K562 (cell line): ENCODE measurements at regions not wholly inside any gene's neighbourhood (a gene's known extent, or its start where the extent isn't known, plus 50 kb on each side); places are given as distances from the start of the nearest gene placed in this dataset.

Experiments
- ATAC-seq: fragments of 200-7000 bp; cut with Tn5 transposase; 3 replicates; pipeline ENCODE4 v1.9.1; 2020; ENCODE audit warnings: moderate library complexity
- BruUV-seq: library from RNA; stranded (reverse); fragments of 400-500 nt; replicated peaks from 2 replicates; lab custom pipeline; 2021; lab: Mats Ljungman, UMichigan
- CTCF ChIA-PET: fragments of 300-600 bp; formaldehyde crosslinking; extraction: SDS; loops from one replicate; lab custom pipeline; 2021; ENCODE audit warnings: low intra/inter-chr PET ratio; lab: Yijun Ruan, JAX
- POLR2A ChIA-PET: fragments of 300-600, 350-650 bp; sonication (Branson Sonifier 250); formaldehyde crosslinking; extraction: SDS; loops from one replicate; lab custom pipeline; 2021; ENCODE audit warnings: antibody characterized with exemption, inconsistent platforms; lab: Yijun Ruan, JAX
- DNase-seq, 4 experiments: peaks; one replicate each; pipeline versions ENCODE4 v3.0.0 to v3.0.0-alpha.2; 2011 to 2018; ENCODE audit warnings: low spot score in 3 of 4, mixed read lengths in 3 of 4; ENCODE audit errors: extremely low read depth in 1 of 4
- FAIRE-seq: peaks from 2 replicates; lab custom pipeline; 2011; peaks lifted over from hg19 to GRCh38; lab: Jason Lieb, UNC
- H2AFZ ChIP-seq: 2 replicates; pipeline ENCODE4 v1.6.0; 2011; ENCODE audit warnings: low read depth, low read length, control low read depth, inconsistent platforms
- H3K27ac ChIP-seq: fragments of 200-600 bp; 3 replicates; pipeline ENCODE4 v1.8.0; 2011; ENCODE audit warnings: low read depth, mild to moderate bottlenecking, control low read depth, inconsistent platforms, low read length, moderate library complexity, mixed read lengths; ENCODE audit errors: extremely low read depth
- H3K27me3 ChIP-seq, 2 experiments: fragments of 300-600 bp in 1 of 2; 2 replicates in 1 of 2; 3 replicates in 1 of 2; pipeline versions ENCODE4 v1.6.0 to v1.8.0; 2011; ENCODE audit warnings: inconsistent platforms in 2 of 2, low read length in 2 of 2, mild to moderate bottlenecking in 1 of 2, mixed read lengths in 1 of 2, moderate library complexity in 1 of 2; ENCODE audit not compliant: control insufficient read depth in 2 of 2, insufficient read depth in 2 of 2
- H3K36me3 ChIP-seq: fragments of 300-600 bp; 3 replicates; pipeline ENCODE4 v1.8.0; 2011; ENCODE audit warnings: mild to moderate bottlenecking, low read length, inconsistent platforms; ENCODE audit not compliant: control insufficient read depth, insufficient read depth
- H3K4me1 ChIP-seq, 2 experiments: fragments of 200-600 bp in 1 of 2; replicated peaks in 1 of 2; 2 replicates in 1 of 2; 3 replicates in 1 of 2; pipeline versions ENCODE4 v1.5.1 to v1.8.0; 2011; ENCODE audit warnings: inconsistent platforms in 2 of 2, low read length in 2 of 2, mild to moderate bottlenecking in 1 of 2, mixed read lengths in 1 of 2, moderate library complexity in 1 of 2; ENCODE audit not compliant: control insufficient read depth in 2 of 2, insufficient read depth in 2 of 2
- H3K4me2 ChIP-seq: 2 replicates; pipeline ENCODE4 v1.6.1; 2011; ENCODE audit warnings: low read length, control low read depth, inconsistent platforms, mixed read lengths; ENCODE audit not compliant: insufficient read depth
- H3K4me3 ChIP-seq: fragments of 200-600 bp; sonication (generic), shearing (Covaris generic); 2 replicates; pipeline ENCODE4 v1.5.1; 2016; ENCODE audit warnings: control low read depth, inconsistent platforms
- H3K79me2 ChIP-seq: fragments of 200-600 bp; 3 replicates; pipeline ENCODE4 v1.8.0; 2011; ENCODE audit warnings: low read length, inconsistent platforms; ENCODE audit not compliant: control insufficient read depth, insufficient read depth
- H3K9ac ChIP-seq, 2 experiments: 2 replicates each; pipeline versions ENCODE4 v1.6.0 to v1.6.1; 2011; ENCODE audit warnings: low read depth in 2 of 2, low read length in 2 of 2, control low read depth in 1 of 2, inconsistent platforms in 1 of 2, mild to moderate bottlenecking in 1 of 2, mixed read lengths in 1 of 2; ENCODE audit not compliant: insufficient read depth in 1 of 2
- H3K9me1 ChIP-seq: one replicate; pipeline ENCODE4 v1.6.0; 2011; ENCODE audit warnings: inconsistent platforms, mild to moderate bottlenecking, low read length, moderate library complexity; ENCODE audit not compliant: control insufficient read depth, insufficient read depth
- H3K9me3 ChIP-seq: replicated peaks from 2 replicates; pipeline ENCODE4 v1.5.1; 2011; ENCODE audit warnings: low read depth, low read length, inconsistent platforms; ENCODE audit not compliant: control insufficient read depth, insufficient read depth
- H4K20me1 ChIP-seq: replicated peaks from 2 replicates; pipeline ENCODE4 v1.6.1; 2011; ENCODE audit warnings: low read length, inconsistent platforms, mixed read lengths; ENCODE audit not compliant: control insufficient read depth, insufficient read depth
- JUN ChIP-seq, 2 experiments: sonication (generic) in 1 of 2; formaldehyde crosslinking in 1 of 2; IDR thresholded peaks; 2 replicates each; pipeline versions ENCODE4 v1.6.1 to v1.8.0; 2012 to 2022; ENCODE audit warnings: borderline replicate concordance in 2 of 2, mild to moderate bottlenecking in 2 of 2, improper control_type of control experiment in 1 of 2, low read depth in 1 of 2, low read length in 1 of 2, missing genetic modification reagents in 1 of 2
- MAFK ChIP-seq: IDR thresholded peaks from 2 replicates; pipeline ENCODE4 v1.6.1; 2011; ENCODE audit warnings: low read length, improper control_type of control experiment
- MCM5 ChIP-seq: fragments of 450-650 bp; IDR thresholded peaks from 2 replicates; pipeline ENCODE4 v1.6.1; 2016; ENCODE audit warnings: low read depth
- PTBP1 ChIP-seq: fragments of 200-400 bp; formaldehyde crosslinking; IDR thresholded peaks from 2 replicates; pipeline ENCODE4 v1.6.1; 2017; ENCODE audit warnings: low read depth, low read length
- TARDBP ChIP-seq: fragments of 450-650 bp; IDR thresholded peaks from 2 replicates; pipeline ENCODE4 v1.6.1; 2016
- ZNF134 ChIP-seq: fragments of 250-450 bp; sonication (Bioruptor Pico); conservative IDR thresholded peaks from 2 replicates; pipeline ENCODE4 v1.4.0; 2020
- ZNF23 ChIP-seq: fragments of 250-450 bp; sonication (Bioruptor Pico); IDR thresholded peaks from 2 replicates; pipeline ENCODE4 v1.4.0; 2020; ENCODE audit warnings: mild to moderate bottlenecking
- WGBS: fragments of 100-300 bp; shearing (Covaris generic); methylation state at CpG from one replicate; pipeline ENCODE4 v1.1.6; 2016; ENCODE audit warnings: low coverage, mixed read lengths; ENCODE audit not compliant: insufficient coverage; ENCODE audit errors: missing lambda C conversion rate; 5-methylcytosine and 5-hydroxymethylcytosine counted together
- in situ Hi-C: fragments of 300-500 bp; cut with MboI; formaldehyde crosslinking; loops from 4 replicates; pipeline ENCODE4 v1.15.0; 2018; ENCODE audit warnings: inconsistent platforms, mixed read lengths
- intact Hi-C: fragments of 100-400 bp; cut with micrococcal nuclease; formaldehyde crosslinking; loops from 2 replicates; pipeline ENCODE4 v1.14.2; 2022
- TF ChIP-seq, protein P1 (sequence below): sonication (generic); formaldehyde crosslinking; IDR thresholded peaks from 2 replicates; pipeline ENCODE4 v1.8.0; 2022; ENCODE audit warnings: mild to moderate bottlenecking, missing genetic modification reagents
- TF ChIP-seq, protein P2 (sequence below): fragments of 450-650 bp; formaldehyde crosslinking; IDR thresholded peaks from 2 replicates; pipeline ENCODE4 v1.4.0; 2020; ENCODE audit warnings: mild to moderate bottlenecking, moderate library complexity
- TF ChIP-seq, protein P3 (sequence below), 2 experiments: fragments of 450-650 bp in 1 of 2; sonication (generic) in 1 of 2; formaldehyde crosslinking; conservative IDR thresholded peaks; 2 replicates each; pipeline versions ENCODE4 v1.4.0 to v1.8.1; 2020 to 2022; ENCODE audit warnings: mild to moderate bottlenecking in 1 of 2, missing genetic modification reagents in 1 of 2
- TF ChIP-seq, protein P4 (sequence below), 3 experiments: fragments of 200-800 bp in 1 of 3; fragments of 250-450 bp in 1 of 3; fragments of 450-650 bp in 1 of 3; sonication (Bioruptor Pico) in 1 of 3; sonication (Bioruptor generic) in 1 of 3; formaldehyde crosslinking in 1 of 3; IDR thresholded peaks; 2 replicates each; pipeline versions ENCODE4 v1.6.1 to v1.8.0; 2016 to 2022; ENCODE audit warnings: mild to moderate bottlenecking in 2 of 3, missing genetic modification characterization in 2 of 3, missing compliant biosample characterization in 1 of 3, moderate library complexity in 1 of 3

DNA sequence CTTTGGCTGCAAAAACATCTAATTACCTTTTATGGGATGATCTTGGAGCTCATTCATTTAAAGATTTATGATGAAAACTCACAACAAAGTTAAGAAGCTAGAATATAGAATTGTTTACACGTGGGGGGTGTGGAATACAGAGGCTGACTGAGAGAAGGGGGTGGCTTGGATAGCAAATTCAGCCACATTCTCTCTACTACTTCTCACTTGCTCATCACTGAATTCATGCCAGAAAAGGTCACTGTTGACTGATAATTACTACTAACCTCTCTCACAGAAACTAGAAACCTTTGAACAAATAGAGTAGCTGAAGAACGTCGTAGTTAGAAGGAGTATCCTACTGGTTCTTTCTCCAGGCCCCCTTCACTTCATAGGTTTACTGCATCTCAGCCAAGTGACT, 808.2 kb downstream of the BRINP1 start (continued):
- TF ChIP-seq, protein P1, sequence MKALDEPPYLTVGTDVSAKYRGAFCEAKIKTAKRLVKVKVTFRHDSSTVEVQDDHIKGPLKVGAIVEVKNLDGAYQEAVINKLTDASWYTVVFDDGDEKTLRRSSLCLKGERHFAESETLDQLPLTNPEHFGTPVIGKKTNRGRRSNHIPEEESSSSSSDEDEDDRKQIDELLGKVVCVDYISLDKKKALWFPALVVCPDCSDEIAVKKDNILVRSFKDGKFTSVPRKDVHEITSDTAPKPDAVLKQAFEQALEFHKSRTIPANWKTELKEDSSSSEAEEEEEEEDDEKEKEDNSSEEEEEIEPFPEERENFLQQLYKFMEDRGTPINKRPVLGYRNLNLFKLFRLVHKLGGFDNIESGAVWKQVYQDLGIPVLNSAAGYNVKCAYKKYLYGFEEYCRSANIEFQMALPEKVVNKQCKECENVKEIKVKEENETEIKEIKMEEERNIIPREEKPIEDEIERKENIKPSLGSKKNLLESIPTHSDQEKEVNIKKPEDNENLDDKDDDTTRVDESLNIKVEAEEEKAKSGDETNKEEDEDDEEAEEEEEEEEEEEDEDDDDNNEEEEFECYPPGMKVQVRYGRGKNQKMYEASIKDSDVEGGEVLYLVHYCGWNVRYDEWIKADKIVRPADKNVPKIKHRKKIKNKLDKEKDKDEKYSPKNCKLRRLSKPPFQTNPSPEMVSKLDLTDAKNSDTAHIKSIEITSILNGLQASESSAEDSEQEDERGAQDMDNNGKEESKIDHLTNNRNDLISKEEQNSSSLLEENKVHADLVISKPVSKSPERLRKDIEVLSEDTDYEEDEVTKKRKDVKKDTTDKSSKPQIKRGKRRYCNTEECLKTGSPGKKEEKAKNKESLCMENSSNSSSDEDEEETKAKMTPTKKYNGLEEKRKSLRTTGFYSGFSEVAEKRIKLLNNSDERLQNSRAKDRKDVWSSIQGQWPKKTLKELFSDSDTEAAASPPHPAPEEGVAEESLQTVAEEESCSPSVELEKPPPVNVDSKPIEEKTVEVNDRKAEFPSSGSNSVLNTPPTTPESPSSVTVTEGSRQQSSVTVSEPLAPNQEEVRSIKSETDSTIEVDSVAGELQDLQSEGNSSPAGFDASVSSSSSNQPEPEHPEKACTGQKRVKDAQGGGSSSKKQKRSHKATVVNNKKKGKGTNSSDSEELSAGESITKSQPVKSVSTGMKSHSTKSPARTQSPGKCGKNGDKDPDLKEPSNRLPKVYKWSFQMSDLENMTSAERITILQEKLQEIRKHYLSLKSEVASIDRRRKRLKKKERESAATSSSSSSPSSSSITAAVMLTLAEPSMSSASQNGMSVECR, result no peak
- TF ChIP-seq, protein P2, sequence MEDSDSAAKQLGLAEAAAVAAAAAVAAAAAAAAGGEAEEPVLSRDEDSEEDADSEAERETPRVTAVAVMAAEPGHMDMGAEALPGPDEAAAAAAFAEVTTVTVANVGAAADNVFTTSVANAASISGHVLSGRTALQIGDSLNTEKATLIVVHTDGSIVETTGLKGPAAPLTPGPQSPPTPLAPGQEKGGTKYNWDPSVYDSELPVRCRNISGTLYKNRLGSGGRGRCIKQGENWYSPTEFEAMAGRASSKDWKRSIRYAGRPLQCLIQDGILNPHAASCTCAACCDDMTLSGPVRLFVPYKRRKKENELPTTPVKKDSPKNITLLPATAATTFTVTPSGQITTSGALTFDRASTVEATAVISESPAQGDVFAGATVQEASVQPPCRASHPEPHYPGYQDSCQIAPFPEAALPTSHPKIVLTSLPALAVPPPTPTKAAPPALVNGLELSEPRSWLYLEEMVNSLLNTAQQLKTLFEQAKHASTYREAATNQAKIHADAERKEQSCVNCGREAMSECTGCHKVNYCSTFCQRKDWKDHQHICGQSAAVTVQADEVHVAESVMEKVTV (CRISPR knock-in tag), result no peak
- TF ChIP-seq TARDBP, result no peak
- TF ChIP-seq MCM5, result no peak

DNA sequence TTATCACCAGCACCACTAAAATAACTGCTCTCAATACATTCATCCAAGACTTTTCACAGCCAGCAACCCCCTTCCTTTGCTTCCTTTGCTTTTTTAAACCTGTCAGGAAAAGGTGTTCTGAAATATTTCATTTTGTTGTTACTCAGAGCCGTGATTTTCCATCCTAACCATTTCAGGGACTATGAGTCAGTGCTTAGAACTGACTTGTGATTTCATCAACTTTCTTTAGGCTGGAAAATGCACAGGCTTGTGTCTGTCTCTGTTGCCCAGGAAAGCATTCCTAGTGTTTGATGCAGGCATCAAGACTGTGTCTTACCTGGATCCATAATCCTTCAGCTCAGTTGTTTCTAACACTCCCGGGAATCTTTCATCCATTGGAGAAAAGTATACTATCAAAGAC, 805.6 kb downstream of the BRINP1 start:
- H3K27me3 ChIP-seq, result no peaks in the 10 kb centered on the region
- no peak overlapping the region for H3K4me3 ChIP-seq
- H4K20me1 ChIP-seq, result no peaks in the 10 kb centered on the region
- DNase-seq (no peak), FAIRE-seq (no peak), ATAC-seq (no peak)
- in situ Hi-C loops (no loop called here), intact Hi-C loops (no loop called here)
- POLR2A ChIA-PET, result no interaction called here
- BruUV-seq, result no TSS peak
- H3K27ac ChIP-seq, result no peak overlapping the region
- WGBS, result 0% methylated on average over 2 of the region's 2 CpGs
- no peak for TF ChIP-seq PTBP1
- TF ChIP-seq ZNF23 (CRISPR knock-in tag), result no peak
- TF ChIP-seq, protein P3, sequence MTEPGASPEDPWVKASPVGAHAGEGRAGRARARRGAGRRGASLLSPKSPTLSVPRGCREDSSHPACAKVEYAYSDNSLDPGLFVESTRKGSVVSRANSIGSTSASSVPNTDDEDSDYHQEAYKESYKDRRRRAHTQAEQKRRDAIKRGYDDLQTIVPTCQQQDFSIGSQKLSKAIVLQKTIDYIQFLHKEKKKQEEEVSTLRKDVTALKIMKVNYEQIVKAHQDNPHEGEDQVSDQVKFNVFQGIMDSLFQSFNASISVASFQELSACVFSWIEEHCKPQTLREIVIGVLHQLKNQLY (CRISPR knock-in tag; conservative IDR thresholded peaks at IDR 0.05), result no peak
- TF ChIP-seq MAFK, result no peak
- TF ChIP-seq ZNF134 (CRISPR knock-in tag), result no peak
- TF ChIP-seq, protein P4, sequence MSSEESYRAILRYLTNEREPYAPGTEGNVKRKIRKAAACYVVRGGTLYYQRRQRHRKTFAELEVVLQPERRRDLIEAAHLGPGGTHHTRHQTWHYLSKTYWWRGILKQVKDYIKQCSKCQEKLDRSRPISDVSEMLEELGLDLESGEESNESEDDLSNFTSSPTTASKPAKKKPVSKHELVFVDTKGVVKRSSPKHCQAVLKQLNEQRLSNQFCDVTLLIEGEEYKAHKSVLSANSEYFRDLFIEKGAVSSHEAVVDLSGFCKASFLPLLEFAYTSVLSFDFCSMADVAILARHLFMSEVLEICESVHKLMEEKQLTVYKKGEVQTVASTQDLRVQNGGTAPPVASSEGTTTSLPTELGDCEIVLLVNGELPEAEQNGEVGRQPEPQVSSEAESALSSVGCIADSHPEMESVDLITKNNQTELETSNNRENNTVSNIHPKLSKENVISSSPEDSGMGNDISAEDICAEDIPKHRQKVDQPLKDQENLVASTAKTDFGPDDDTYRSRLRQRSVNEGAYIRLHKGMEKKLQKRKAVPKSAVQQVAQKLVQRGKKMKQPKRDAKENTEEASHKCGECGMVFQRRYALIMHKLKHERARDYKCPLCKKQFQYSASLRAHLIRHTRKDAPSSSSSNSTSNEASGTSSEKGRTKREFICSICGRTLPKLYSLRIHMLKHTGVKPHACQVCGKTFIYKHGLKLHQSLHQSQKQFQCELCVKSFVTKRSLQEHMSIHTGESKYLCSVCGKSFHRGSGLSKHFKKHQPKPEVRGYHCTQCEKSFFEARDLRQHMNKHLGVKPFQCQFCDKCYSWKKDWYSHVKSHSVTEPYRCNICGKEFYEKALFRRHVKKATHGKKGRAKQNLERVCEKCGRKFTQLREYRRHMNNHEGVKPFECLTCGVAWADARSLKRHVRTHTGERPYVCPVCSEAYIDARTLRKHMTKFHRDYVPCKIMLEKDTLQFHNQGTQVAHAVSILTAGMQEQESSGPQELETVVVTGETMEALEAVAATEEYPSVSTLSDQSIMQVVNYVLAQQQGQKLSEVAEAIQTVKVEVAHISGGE (CRISPR knock-in tag; IDR thresholded peaks at IDR 0.05), result no peak
- TF ChIP-seq JUN (IDR thresholded peaks at IDR 0.05; ENCODE audit: borderline replicate concordance, low read depth, low read length), result no peak
- TF ChIP-seq JUN (CRISPR knock-in tag; IDR thresholded peaks at IDR 0.05; ENCODE audit: borderline replicate concordance), result no peak
- no peaks in the 10 kb centered on the region for H3K9me1 ChIP-seq
- no peaks in the 10 kb centered on the region for H3K9me3 ChIP-seq
- no peak overlapping the region for H2AFZ ChIP-seq
- H3K79me2 ChIP-seq, result no peaks in the 10 kb centered on the region
- no peaks in the 10 kb centered on the region for H3K36me3 ChIP-seq
- no peaks in the 10 kb centered on the region for H3K4me1 ChIP-seq
- CTCF ChIA-PET, result no interaction called here
- no peak overlapping the region for H3K4me2 ChIP-seq
- H3K9ac ChIP-seq, result no peak overlapping the region
